ENCODE measurements at regions not wholly inside any gene's neighbourhood (a gene's known extent, or its start where the extent isn't known, plus 50 kb on each side); places are given as distances from the start of the nearest gene placed in this dataset.

DNA sequence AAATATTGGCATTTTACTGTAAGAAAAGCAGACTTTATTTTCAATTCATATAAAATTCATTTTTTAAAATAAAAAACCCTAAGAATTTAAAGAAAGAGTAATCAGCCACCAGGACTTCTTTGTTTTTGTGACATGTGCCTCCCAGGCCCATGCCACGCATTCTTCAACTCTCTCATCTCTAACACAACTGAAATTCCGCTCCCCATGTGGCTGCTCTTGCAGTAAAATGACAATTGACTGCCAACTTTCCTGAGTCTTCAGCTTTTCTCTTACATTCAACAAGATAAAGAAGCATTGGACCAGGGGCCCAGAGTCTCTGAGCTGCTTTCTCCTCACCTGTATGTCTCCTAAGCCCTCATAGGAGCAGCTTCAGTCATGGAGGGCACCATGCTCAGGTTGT lies 372.1 kb downstream of the UQCRFS1 start:
- TF ChIP-seq, protein P1, sequence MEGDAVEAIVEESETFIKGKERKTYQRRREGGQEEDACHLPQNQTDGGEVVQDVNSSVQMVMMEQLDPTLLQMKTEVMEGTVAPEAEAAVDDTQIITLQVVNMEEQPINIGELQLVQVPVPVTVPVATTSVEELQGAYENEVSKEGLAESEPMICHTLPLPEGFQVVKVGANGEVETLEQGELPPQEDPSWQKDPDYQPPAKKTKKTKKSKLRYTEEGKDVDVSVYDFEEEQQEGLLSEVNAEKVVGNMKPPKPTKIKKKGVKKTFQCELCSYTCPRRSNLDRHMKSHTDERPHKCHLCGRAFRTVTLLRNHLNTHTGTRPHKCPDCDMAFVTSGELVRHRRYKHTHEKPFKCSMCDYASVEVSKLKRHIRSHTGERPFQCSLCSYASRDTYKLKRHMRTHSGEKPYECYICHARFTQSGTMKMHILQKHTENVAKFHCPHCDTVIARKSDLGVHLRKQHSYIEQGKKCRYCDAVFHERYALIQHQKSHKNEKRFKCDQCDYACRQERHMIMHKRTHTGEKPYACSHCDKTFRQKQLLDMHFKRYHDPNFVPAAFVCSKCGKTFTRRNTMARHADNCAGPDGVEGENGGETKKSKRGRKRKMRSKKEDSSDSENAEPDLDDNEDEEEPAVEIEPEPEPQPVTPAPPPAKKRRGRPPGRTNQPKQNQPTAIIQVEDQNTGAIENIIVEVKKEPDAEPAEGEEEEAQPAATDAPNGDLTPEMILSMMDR (IDR thresholded peaks at IDR 0.05), result no peak
- TF ChIP-seq POLR2A (IDR thresholded peaks at IDR 0.05), result no peak
